NT2/D1 (cell line): ENCODE measurements at regions not wholly inside any gene's neighbourhood (a gene's known extent, or its start where the extent isn't known, plus 50 kb on each side); places are given as distances from the start of the nearest gene placed in this dataset.

Experiments
- SUZ12 ChIP-seq: IDR thresholded peaks from 2 replicates; pipeline ENCODE4 v1.6.1; 2011; ENCODE audit not compliant: insufficient read length, insufficient read depth; ENCODE audit errors: extremely low read depth
- YY1 ChIP-seq: IDR thresholded peaks from 2 replicates; pipeline ENCODE4 v1.6.1; 2011; ENCODE audit not compliant: insufficient read length, insufficient read depth

DNA sequence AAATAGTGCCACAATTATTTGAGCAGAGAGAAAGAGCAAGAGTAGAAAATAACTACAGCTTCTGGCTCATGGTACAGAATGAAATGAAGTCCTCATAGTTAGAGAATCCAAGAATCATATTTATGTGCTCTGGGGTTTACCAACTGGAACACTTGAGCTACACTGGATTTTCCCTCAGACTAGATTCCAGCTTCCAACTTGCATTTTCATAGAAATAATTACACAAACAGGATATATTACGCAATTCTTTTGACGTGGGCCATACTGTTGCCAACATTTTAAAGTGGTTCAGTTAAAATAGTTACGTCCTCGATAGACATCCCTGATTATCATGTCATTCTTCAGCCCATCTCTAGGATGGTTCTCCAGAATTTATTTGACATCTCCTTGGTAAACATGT lies 129.2 kb downstream of the ETAA1 start:
- TF ChIP-seq YY1, result no peak
- no peak for TF ChIP-seq SUZ12
